ENCODE measurements at regions not wholly inside any gene's neighbourhood (a gene's known extent, or its start where the extent isn't known, plus 50 kb on each side); places are given as distances from the start of the nearest gene placed in this dataset.

- no peak for TF ChIP-seq ZFX (IDR thresholded peaks at IDR 0.05; ENCODE audit: borderline replicate concordance)
- no peak for TF ChIP-seq CTCF (IDR thresholded peaks at IDR 0.05)
Observed at GRCh38 chr12:11946161-11946560, 124.6 kb upstream of the BCL2L14 start.

GRCh38 chr12:11947213-11947612, 123.5 kb upstream of the BCL2L14 start:
- no peak overlapping the region for H3K27ac ChIP-seq
- TF ChIP-seq ZFX (IDR thresholded peaks at IDR 0.05; ENCODE audit: borderline replicate concordance) (no peak), CTCF (IDR thresholded peaks at IDR 0.05) (no peak)

More at GRCh38 chr12:11946161-11946560, 124.6 kb upstream of the BCL2L14 start:
- H3K27ac ChIP-seq: no peak overlapping the region

DNA sequence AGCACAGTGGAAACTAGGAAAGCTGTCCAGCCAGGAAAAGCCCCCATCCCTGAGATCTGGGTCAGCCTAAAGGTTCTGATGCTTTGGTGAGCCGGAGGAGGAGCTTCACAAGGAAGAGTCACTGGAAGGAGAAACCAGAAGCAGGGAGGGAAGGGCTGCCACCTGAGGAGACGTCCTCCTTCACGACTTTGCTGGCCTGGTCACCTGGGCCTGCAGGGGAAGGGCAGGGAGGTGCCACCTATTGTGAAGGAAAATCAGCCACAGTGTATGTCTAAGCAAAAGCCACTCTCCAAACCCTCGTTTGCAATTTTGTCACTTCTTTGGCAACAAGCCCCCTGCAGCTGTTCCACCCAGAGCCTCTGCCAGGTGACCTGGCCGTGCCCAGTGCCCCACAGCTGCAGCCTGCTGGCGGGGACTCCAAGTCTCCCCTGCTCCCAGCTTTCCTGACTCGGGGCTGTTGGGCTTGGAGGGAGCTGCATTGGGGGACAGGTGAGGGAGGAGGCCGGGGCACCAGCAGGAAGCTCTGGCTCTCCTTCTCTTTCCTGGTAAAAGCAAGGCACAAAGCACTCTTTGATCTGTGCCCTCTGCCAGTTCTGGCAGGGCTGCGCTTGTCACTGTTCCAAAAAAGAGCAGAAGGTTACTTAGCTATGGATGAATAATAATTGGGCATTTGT, 120.9 kb upstream of the BCL2L14 start:
- TF ChIP-seq CTCF (IDR thresholded peaks at IDR 0.05) (no peak), ZFX (IDR thresholded peaks at IDR 0.05; ENCODE audit: borderline replicate concordance) (no peak)
- H3K27ac ChIP-seq: no peak overlapping the region

DNA sequence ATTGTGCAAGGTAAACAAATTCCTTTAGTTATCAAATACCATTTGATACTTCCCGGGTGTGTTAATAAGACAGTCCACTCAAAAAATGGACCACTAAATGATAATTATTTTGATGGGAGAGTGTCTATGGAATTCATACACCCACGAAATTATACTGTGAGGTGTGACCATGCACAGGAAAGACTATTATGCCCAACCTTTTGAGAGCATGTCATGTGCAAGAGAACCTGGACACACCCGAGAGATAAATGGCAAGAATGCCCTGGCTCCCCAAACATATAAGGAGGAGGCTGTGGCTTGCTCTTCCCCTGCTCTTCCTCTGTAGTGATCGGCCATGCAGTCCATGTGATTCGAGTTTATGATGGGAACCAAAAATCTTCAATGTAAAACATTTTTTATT, 119.5 kb upstream of the BCL2L14 start:
- H3K27ac ChIP-seq: no peak overlapping the region
- TF ChIP-seq ZFX (IDR thresholded peaks at IDR 0.05; ENCODE audit: borderline replicate concordance) (no peak), CTCF (IDR thresholded peaks at IDR 0.05) (no peak)

DNA sequence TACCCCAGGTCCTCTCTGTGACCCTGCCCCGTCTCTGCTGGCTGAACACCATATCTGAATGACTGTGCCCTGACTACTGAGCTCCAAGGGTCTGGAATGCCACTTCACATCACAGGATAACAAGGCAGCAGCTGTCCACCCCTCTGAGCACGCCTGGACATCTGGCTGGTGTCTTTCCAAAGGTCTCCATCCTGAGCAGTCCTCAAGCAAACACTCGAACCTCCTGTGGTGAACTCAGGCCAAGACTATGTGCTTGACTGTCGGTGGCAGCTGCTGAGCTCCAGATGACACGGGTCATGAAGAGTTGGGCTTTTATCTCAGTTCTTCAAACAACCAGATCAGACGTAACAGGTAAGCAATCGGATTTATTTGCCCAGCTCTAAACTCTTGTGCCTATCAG, 117.2 kb upstream of the BCL2L14 start:
- TF ChIP-seq ZFX (IDR thresholded peaks at IDR 0.05; ENCODE audit: borderline replicate concordance) (no peak), CTCF (IDR thresholded peaks at IDR 0.05) (no peak)
- no peak overlapping the region for H3K27ac ChIP-seq

GRCh38 chr12:11954181-11954580, 116.6 kb upstream of the BCL2L14 start:
- no peak for TF ChIP-seq CTCF (IDR thresholded peaks at IDR 0.05)
- no peak for TF ChIP-seq ZFX (IDR thresholded peaks at IDR 0.05; ENCODE audit: borderline replicate concordance)
- H3K27ac ChIP-seq: no peak overlapping the region

GRCh38 chr12:11958221-11959091, 112.3 kb upstream of the BCL2L14 start:
- TF ChIP-seq ZFX (IDR thresholded peaks at IDR 0.05; ENCODE audit: borderline replicate concordance) (no peak), CTCF (IDR thresholded peaks at IDR 0.05) (no peak)

More at GRCh38 chr12:11958221-11959091, 112.3 kb upstream of the BCL2L14 start:
- no peak overlapping the region for H3K27ac ChIP-seq

Data from 22Rv1 (cell line).